ENCODE measurements at regions not wholly inside any gene's neighbourhood (a gene's known extent, or its start where the extent isn't known, plus 50 kb on each side); places are given as distances from the start of the nearest gene placed in this dataset.

DNA sequence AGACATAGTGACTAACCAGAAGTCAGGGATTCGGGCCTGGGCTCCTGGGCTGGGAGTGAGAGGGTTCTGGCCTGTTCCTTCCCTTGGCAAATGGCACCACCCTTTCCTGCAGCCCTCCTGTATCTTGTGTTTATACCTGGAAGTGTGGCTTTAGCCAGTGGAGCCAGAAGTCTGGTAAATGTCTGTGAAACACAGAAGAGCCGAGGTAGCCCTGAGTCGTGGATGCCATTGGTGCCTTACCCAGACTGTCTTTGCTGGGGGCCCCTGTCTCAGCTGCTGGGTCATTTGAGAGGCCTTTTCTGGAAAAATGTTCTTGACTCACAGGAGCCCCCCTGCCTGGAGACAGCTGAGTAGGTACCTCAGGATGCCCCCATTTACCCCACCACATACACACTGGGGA lies 95.7 kb upstream of the BASP1 start:
- TF ChIP-seq, protein P1, sequence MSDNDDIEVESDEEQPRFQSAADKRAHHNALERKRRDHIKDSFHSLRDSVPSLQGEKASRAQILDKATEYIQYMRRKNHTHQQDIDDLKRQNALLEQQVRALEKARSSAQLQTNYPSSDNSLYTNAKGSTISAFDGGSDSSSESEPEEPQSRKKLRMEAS (IDR thresholded peaks at IDR 0.05; ENCODE audit: low read depth, low read length): no peak
- no peak for TF ChIP-seq POLR2A (IDR thresholded peaks at IDR 0.05; ENCODE audit: extremely low read depth, insufficient read length)
- TF ChIP-seq, protein P2, sequence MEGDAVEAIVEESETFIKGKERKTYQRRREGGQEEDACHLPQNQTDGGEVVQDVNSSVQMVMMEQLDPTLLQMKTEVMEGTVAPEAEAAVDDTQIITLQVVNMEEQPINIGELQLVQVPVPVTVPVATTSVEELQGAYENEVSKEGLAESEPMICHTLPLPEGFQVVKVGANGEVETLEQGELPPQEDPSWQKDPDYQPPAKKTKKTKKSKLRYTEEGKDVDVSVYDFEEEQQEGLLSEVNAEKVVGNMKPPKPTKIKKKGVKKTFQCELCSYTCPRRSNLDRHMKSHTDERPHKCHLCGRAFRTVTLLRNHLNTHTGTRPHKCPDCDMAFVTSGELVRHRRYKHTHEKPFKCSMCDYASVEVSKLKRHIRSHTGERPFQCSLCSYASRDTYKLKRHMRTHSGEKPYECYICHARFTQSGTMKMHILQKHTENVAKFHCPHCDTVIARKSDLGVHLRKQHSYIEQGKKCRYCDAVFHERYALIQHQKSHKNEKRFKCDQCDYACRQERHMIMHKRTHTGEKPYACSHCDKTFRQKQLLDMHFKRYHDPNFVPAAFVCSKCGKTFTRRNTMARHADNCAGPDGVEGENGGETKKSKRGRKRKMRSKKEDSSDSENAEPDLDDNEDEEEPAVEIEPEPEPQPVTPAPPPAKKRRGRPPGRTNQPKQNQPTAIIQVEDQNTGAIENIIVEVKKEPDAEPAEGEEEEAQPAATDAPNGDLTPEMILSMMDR (IDR thresholded peaks at IDR 0.05; ENCODE audit: low read depth, low read length): no peak
- no peak for TF ChIP-seq MYC (IDR thresholded peaks at IDR 0.05; ENCODE audit: low read depth, low read length)

All from NB4 (cell line).